ENCODE measurements at regions not wholly inside any gene's neighbourhood (a gene's known extent, or its start where the extent isn't known, plus 50 kb on each side); places are given as distances from the start of the nearest gene placed in this dataset.
"Not testable (repeated sequence)": the region's sequence is repeated elsewhere in the genome, so short reads cannot be mapped to it uniquely, and the experiment has no call there.

DNA sequence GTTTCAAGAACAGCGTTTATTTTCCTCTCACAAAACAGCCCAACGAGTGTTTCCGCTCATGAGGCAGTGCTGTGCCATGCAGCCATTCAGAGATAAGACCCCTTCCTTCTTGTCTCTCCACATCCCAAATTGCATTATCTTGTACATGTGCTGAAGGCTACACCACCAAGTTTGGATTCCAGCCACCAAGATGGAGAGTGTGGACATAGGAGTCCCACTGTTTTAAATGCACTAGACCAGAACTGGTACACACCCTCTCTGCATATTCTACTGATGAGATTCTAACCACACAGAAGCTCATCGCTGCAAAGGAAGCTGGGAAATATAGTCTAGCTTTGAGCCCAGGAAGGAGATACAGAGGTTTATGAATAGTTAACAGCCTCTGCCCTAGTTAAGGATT, 509.4 kb downstream of the NFIB start:
- no peaks in the 10 kb centered on the region for H3K36me3 ChIP-seq (ENCODE audit: control insufficient read depth in 4 of 4, insufficient read depth in 3 of 4, low read depth in 1 of 4, low read length in 3 of 4)
- TF ChIP-seq YY1 (IDR thresholded peaks at IDR 0.05) (no peak), RAD21 (IDR thresholded peaks at IDR 0.05) (peak in 1 of 2 donors; percentile 7)
- no peak overlapping the region for H3K9ac ChIP-seq (ENCODE audit: low read depth in 1 of 2, low read length in 2 of 2)
- H3K4me3 ChIP-seq (ENCODE audit: low read depth in 1 of 3, low read length in 3 of 3), result no peak overlapping the region
- WGBS, result 84% methylated on average over 4 of the region's 4 CpGs
- DNase-seq (ENCODE audit: low spot score), result no peak
- H3K9me3 ChIP-seq (ENCODE audit: control insufficient read depth in 4 of 4, low read length in 3 of 4), result no peaks in the 10 kb centered on the region
- no peaks in the 10 kb centered on the region for H3K4me1 ChIP-seq (ENCODE audit: control insufficient read depth in 4 of 4, insufficient read depth in 4 of 4, low read length in 3 of 4)
- H3K27ac ChIP-seq (ENCODE audit: low read depth in 1 of 2, low read length in 2 of 2), result no peak overlapping the region
- peaks cover 0 to 3% (median 1%) of the 10 kb centered on the region in 4 donors for H3K27me3 ChIP-seq (ENCODE audit: control insufficient read depth in 4 of 4, insufficient read depth in 4 of 4, low read length in 3 of 4)

GRCh38 chr9:13800776-13801175, 513.2 kb downstream of the NFIB start:
- H3K36me3 ChIP-seq (ENCODE audit: control insufficient read depth in 4 of 4, insufficient read depth in 3 of 4, low read depth in 1 of 4, low read length in 3 of 4), result no peaks in the 10 kb centered on the region
- no peak overlapping the region for H3K9ac ChIP-seq (ENCODE audit: low read depth in 1 of 2, low read length in 2 of 2)
- H3K27ac ChIP-seq (ENCODE audit: low read depth in 1 of 2, low read length in 2 of 2), result no peak overlapping the region
- WGBS, result 83% methylated on average over 3 of the region's 3 CpGs
- H3K4me3 ChIP-seq (ENCODE audit: low read depth in 1 of 3, low read length in 3 of 3), result no peak overlapping the region
- DNase-seq (ENCODE audit: low spot score), result no peak
- TF ChIP-seq SP1 (IDR thresholded peaks at IDR 0.05) (no peak), GABPA (IDR thresholded peaks at IDR 0.05 in 1 of 2, conservative IDR thresholded peaks at IDR 0.05 in 1 of 2) (no peak), JUND (IDR thresholded peaks at IDR 0.05) (no peak)
- no peaks in the 10 kb centered on the region for H3K4me1 ChIP-seq (ENCODE audit: control insufficient read depth in 4 of 4, insufficient read depth in 4 of 4, low read length in 3 of 4)
- no peaks in the 10 kb centered on the region for H3K9me3 ChIP-seq (ENCODE audit: control insufficient read depth in 4 of 4, low read length in 3 of 4)
- peaks cover 0 to 3% (median 0%) of the 10 kb centered on the region in 4 donors for H3K27me3 ChIP-seq (ENCODE audit: control insufficient read depth in 4 of 4, insufficient read depth in 4 of 4, low read length in 3 of 4)

DNA sequence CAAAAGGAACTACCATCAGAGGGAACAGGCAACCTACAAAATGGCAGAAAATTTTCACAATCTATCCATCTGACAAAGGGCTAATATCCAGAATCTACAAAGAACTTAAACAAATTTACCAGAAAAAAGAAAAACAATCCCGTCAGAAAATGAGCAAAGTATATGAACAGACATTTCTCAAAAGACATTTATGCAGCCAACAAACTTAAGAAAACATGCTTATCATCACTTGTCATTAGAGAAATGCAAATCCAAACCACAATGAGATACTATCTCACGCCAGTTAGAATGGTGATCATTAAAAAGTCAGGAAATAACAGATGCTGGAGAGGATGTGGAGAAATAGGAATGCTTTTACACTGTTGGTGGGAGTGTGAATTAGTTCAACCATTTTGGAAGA, 516.2 kb downstream of the NFIB start:
- not testable (repeated sequence) for H3K9ac ChIP-seq (ENCODE audit: low read depth in 1 of 2, low read length in 2 of 2); H3K4me3 ChIP-seq (ENCODE audit: low read depth in 1 of 3, low read length in 3 of 3); H3K27ac ChIP-seq (ENCODE audit: low read depth in 1 of 2, low read length in 2 of 2); H3K36me3 ChIP-seq (ENCODE audit: control insufficient read depth in 4 of 4, insufficient read depth in 3 of 4, low read depth in 1 of 4, low read length in 3 of 4); H3K27me3 ChIP-seq (ENCODE audit: control insufficient read depth in 4 of 4, insufficient read depth in 4 of 4, low read length in 3 of 4); H3K9me3 ChIP-seq (ENCODE audit: control insufficient read depth in 4 of 4, low read length in 3 of 4); DNase-seq (ENCODE audit: low spot score); H3K4me1 ChIP-seq (ENCODE audit: control insufficient read depth in 4 of 4, insufficient read depth in 4 of 4, low read length in 3 of 4)
- 88% methylated on average over 2 of the region's 2 CpGs for WGBS

- Histone ChIP-seq H3K27ac (ENCODE audit: low read depth in 1 of 2, low read length in 2 of 2) (no peak overlapping the region), H3K9ac (ENCODE audit: low read depth in 1 of 2, low read length in 2 of 2) (no peak overlapping the region), H3K36me3 (ENCODE audit: control insufficient read depth in 4 of 4, insufficient read depth in 3 of 4, low read depth in 1 of 4, low read length in 3 of 4) (no peaks in the 10 kb centered on the region), H3K27me3 (ENCODE audit: control insufficient read depth in 4 of 4, insufficient read depth in 4 of 4, low read length in 3 of 4) (no peaks in the 10 kb centered on the region), H3K4me1 (ENCODE audit: control insufficient read depth in 4 of 4, insufficient read depth in 4 of 4, low read length in 3 of 4) (peaks cover 0 to 8% (median 0%) of the 10 kb centered on the region in 4 donors), H3K9me3 (ENCODE audit: control insufficient read depth in 4 of 4, low read length in 3 of 4) (no peaks in the 10 kb centered on the region), H3K4me3 (ENCODE audit: low read depth in 1 of 3, low read length in 3 of 3) (no peak overlapping the region)
- WGBS, result 61% methylated on average over 4 of the region's 4 CpGs
- no peak for TF ChIP-seq GABPA (IDR thresholded peaks at IDR 0.05 in 1 of 2, conservative IDR thresholded peaks at IDR 0.05 in 1 of 2)
- TF ChIP-seq HNF4G (IDR thresholded peaks at IDR 0.05), result no peak
- no peak for TF ChIP-seq JUND (IDR thresholded peaks at IDR 0.05)
- TF ChIP-seq SP1 (IDR thresholded peaks at IDR 0.05), result no peak
- TF ChIP-seq ZBTB33 (IDR thresholded peaks at IDR 0.05), result no peak
- TF ChIP-seq CTCF (IDR thresholded peaks at IDR 0.05; ENCODE audit: low read depth, low read length, missing input control), result no peak
- no peak for TF ChIP-seq HNF4A (conservative IDR thresholded peaks at IDR 0.05)
- TF ChIP-seq REST (IDR thresholded peaks at IDR 0.05), result no peak
- no peak for TF ChIP-seq FOXA2 (IDR thresholded peaks at IDR 0.05)
- TF ChIP-seq NR2F2 (IDR thresholded peaks at IDR 0.05), result no peak
- no peak for TF ChIP-seq YY1 (IDR thresholded peaks at IDR 0.05)
- TF ChIP-seq EGR1 (IDR thresholded peaks at IDR 0.05; ENCODE audit: low read depth in 2 of 2), result no peak
- TF ChIP-seq RXRA (IDR thresholded peaks at IDR 0.05), result no peak
- no peak for DNase-seq (ENCODE audit: low spot score)
Measured at GRCh38 chr9:13791816-13792215, 512.3 kb upstream of the MPDZ start.
